Stimulated activated CD8-positive, alpha-beta memory T cell treated with anti-CD3 and anti-CD28 coated beads, Interleukin-12 subunit alpha, Interleukin-12 subunit beta, amount 100 ng/mL, for 24 hours (primary cell): ENCODE measurements at regions not wholly inside any gene's neighbourhood (a gene's known extent, or its start where the extent isn't known, plus 50 kb on each side); places are given as distances from the start of the nearest gene placed in this dataset.
"Not testable (repeated sequence)": the region's sequence is repeated elsewhere in the genome, so short reads cannot be mapped to it uniquely, and the experiment has no call there.

ENCODE experiments used
- DNase-seq: peaks from one replicate; pipeline ENCODE4 v3.0.0-alpha.2; 2020; ENCODE audit errors: extremely low read depth

GRCh38 chr18:38520786-38521185, 955.2 kb upstream of the CELF4 start:
- DNase-seq: no peak

- no peak for DNase-seq
Observed at GRCh38 chr18:38502539-38502938, 936.9 kb upstream of the CELF4 start.

DNA sequence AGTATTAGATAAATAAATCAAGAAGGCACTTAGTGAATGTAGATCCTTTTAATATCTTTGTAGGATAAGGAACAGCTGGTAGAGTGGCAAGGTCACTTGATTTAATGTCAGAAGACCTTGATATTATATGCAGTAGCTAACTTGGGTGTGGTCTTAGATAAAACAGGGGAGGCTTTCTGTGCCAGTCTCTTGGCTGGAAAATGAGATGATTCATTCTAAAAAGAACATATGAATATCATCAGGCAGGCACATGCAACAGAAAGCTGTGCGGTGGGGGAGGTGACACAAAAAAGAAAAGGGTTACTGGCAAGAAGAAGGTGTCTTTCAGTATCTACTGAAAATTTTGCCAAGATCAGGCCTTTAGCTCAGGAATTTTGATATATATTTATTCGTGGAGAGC, 931.7 kb upstream of the CELF4 start:
- DNase-seq: no peak

- DNase-seq: no peak
Observed at GRCh38 chr18:38496222-38496793, 930.7 kb upstream of the CELF4 start.

DNA sequence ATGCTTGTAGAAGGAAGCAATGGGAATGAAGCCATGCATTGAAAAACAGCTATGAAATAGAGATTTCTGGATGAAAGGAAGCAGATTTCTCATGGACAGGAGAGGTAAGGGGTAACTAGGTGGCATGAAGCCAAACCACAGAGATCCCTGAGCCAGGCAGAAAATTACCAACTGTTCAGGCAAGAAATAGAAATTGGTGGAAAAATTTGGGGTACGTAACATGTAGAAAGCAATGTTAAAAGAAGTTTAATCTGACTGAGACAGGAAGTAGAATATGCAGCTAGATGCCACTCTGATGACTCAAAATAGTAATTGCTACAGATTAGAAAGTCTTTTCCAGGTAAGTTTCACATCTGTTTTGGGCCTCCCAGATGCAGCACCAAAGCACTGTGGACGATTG, 928.5 kb upstream of the CELF4 start:
- DNase-seq: no peak

GRCh38 chr18:38491195-38491594, 925.6 kb upstream of the CELF4 start:
- no peak for DNase-seq

- not testable (repeated sequence) for DNase-seq
Observed at GRCh38 chr18:38489721-38490120, 924.1 kb upstream of the CELF4 start.

- DNase-seq: no peak
Observed at GRCh38 chr18:38487521-38487920, 921.9 kb upstream of the CELF4 start.

DNA sequence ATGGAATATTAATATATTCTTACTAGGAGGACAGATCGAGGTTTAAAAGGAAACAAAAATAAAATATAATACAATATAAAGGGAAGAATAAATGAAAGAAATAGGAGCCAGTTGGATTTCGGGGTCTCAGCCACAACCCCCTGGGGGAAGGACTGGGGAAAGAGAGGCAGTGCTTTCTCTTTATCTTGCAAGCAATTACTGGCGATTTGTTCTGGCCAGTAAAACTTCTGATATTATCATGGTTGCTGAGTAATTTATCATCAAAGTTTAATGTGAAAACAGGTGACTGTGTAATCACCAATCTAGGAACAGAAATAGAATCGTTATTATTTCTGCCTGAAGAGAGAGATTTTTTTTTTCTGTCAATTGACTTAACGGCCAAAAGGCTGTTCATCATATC, 917.7 kb upstream of the CELF4 start:
- no peak for DNase-seq

DNA sequence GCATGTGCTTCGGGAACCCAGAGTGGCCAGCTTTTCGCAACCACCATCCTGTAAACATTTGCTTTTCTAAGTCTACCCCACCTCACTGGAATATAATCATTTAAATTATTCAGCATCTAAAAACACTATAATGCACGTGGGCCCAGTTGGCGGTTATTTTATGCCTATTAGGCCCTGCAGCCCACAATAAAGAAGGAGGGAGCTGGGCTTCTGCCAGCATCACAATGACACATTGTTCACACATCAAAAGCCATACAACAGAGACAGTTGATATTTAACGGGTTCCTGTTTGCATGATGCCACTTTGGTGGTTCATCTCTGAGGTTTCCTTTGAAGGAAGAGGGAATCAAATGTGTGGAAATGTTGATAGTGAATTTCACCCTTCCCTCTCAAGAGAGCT, 916.0 kb upstream of the CELF4 start:
- DNase-seq: no peak

DNA sequence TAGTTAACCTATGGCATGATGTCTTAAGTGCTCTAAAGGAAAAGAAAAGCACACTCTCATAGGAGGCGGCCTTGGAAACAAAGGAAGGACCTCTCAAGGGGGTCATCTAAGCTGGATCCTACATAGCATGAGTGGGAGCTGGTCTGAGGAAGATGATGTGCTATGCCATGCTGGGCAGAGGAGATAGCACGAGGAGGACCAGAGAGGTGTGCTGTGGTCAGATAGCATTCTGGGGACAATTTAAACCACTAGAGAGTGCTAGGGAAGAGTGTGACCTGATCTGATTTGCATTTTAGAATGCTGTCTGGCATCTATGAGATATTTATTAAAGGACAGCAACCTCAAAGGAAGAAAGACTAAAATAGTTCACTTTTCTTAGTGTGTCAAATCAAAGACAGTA, 910.1 kb upstream of the CELF4 start:
- no peak for DNase-seq

GRCh38 chr18:38473535-38473934, 907.9 kb upstream of the CELF4 start:
- DNase-seq: no peak

DNA sequence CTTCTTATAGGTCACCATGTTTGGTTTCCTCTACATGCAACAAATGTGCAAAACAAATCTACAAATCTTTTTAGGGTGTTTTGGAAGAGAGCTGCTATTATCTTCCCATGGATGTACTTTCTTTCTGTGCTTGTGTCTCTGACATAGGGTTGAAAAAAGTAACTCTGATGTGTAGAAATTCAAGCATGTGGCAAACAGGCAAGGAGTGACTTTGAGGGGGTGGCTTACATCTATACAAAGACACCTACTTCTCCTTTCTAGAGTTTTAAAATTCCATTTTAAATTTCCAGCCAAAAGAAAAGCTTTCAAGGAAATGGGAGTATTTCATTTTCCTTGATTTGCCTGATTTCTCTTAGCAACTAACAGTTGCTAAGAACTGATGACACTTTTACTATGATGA, 904.8 kb upstream of the CELF4 start:
- DNase-seq: no peak

DNA sequence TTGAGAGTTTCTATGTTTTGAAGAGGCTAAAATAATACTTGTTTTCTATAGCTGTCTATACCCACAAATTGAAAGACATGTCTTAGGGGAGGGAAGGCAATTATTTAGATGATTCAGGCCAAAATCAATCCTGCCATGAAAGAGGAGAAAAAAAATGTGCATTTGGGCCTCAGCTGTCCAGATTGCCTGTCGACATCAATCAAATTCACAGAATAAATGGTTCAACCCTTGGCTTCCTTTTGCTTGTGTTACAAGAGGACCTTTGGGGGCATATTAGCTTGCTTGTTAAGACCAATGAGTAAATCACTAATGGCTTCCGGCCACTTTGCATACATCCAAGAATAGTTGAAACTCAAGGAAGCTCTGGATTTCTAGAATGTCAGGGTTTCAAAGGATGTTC, 900.8 kb upstream of the CELF4 start:
- DNase-seq: no peak

DNA sequence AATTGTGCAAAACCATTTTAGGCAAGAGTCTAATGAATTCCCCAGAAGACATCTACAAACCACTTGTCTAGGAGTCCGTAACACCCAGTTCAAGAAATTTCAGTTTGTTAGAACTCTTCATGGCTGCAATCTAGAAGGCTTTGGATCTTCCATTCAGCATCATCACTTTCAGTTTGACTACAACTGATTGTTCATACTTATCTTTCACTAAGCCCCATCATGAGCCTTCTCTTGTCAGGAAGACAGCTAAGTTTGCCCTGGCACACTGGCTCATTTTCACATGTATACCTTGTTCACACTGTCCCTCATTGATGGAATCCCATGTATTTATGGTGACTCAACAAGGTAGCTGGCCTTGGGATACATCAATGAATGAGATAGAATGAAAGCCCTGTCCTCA, 898.4 kb upstream of the CELF4 start:
- DNase-seq: no peak

GRCh38 chr18:38460657-38461056, 895.1 kb upstream of the CELF4 start:
- no peak for DNase-seq

- no peak for DNase-seq
Observed at GRCh38 chr18:38459131-38459994, 893.8 kb upstream of the CELF4 start.

- no peak for DNase-seq
Observed at GRCh38 chr18:38458698-38459097, 893.1 kb upstream of the CELF4 start.

GRCh38 chr18:38456253-38456652, 890.7 kb upstream of the CELF4 start:
- no peak for DNase-seq

DNA sequence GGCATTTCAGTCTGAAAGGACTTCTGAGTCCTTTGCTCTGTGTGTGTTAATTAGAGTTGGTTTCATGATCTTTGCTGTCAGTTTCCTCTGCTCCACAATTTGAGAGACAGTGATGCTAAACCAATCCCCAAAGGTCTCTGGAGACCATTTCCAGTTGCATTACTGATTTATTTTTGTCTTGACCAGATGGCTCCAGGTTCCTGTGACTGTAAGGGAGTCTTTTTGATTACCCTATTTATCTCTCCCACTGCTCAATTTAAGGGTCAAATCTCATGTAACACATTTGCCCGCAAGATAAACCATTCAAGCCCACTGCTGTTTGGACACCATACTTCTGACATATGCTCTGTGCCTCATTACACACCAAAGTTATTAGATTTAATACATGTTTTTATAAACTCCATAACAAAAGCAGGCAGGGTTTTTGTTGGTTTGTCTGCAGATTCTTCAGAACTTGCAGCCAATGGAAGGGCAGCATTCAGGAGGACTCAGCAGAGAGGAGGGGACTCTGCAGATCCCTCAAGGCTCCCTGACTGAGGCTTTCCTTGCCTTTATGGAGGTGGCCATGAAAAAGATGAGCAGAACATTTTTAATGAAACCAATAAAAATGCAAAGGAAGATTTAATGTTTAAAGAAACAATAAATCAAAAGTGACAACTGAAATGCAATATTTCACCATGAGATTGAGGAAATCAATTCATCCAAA, 889.3 kb upstream of the CELF4 start:
- no peak for DNase-seq

DNA sequence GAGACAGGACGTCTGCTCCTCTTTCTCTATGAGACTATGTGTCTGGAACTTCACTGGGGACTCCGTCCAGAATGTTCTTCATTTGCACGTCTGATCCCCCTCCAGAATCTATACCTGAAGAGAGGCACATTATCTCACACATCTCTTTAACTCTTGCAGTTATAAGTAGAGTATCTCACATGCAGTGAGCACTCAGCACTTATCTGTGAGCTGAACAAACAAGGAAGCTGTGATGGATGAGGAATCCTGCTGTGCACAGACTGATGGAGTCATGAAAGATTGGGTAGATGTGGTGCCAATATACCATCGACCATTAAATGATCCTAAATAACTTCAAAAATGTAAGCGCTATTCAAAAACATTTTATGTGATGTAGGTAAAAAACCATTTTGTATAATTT, 888.3 kb upstream of the CELF4 start:
- DNase-seq: no peak

DNA sequence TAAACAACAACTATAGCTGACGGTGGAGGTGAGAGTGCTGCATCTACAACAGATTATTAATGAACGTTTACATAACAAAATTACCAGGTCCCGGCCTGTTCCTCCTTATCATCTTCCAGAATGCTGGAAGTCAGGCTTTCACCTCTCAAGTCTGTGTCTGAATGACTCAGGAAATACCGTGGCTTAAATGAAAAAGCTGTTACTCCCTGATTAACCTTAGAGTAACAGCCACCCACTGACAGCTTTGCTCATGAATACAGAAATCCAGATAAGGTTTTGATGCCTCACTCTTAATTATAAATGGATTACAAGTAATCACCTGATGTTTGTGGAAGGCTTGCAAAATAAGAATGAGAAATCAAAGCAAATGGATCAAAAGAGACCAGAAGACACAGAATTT, 885.3 kb upstream of the CELF4 start:
- no peak for DNase-seq

- DNase-seq: no peak
Observed at GRCh38 chr18:38445804-38446145, 880.2 kb upstream of the CELF4 start.
